ENCODE measurements at regions not wholly inside any gene's neighbourhood (a gene's known extent, or its start where the extent isn't known, plus 50 kb on each side); places are given as distances from the start of the nearest gene placed in this dataset.

DNA sequence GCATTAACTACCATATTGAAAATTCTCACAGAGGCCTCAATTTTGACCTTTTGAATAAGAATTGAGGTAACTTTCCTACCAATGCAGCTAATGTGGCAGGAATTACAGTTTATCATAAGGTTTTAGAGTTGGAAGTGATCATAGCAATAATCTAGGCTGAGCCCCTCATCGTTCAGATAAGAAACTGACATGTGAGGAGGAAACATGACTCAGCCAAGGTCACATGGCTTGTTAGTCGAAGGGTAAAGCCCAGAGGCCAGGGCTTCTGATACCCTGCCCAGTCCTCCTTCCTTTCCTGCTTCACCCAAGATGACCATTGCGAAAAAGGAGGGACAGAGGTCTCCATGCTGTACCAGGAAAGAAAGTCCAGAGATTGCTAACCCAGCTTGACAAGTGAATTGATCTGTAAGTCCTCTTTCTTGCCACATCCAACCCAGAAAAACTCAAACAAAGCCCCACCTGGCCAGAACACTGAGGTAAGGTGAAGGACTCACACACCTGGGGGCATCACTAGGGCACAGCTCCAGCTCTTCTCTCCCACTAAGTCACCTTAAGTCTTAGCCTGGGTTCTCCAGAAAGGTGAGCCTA is 174.8 kb downstream of the EN1 start:
- no peak for TF ChIP-seq EZH2phosphoT487 (IDR thresholded peaks at IDR 0.05; ENCODE audit: borderline replicate concordance, low read length)
- TF ChIP-seq, protein P1, sequence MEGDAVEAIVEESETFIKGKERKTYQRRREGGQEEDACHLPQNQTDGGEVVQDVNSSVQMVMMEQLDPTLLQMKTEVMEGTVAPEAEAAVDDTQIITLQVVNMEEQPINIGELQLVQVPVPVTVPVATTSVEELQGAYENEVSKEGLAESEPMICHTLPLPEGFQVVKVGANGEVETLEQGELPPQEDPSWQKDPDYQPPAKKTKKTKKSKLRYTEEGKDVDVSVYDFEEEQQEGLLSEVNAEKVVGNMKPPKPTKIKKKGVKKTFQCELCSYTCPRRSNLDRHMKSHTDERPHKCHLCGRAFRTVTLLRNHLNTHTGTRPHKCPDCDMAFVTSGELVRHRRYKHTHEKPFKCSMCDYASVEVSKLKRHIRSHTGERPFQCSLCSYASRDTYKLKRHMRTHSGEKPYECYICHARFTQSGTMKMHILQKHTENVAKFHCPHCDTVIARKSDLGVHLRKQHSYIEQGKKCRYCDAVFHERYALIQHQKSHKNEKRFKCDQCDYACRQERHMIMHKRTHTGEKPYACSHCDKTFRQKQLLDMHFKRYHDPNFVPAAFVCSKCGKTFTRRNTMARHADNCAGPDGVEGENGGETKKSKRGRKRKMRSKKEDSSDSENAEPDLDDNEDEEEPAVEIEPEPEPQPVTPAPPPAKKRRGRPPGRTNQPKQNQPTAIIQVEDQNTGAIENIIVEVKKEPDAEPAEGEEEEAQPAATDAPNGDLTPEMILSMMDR (IDR thresholded peaks at IDR 0.05; ENCODE audit: low read depth, low read length, poor library complexity, severe bottlenecking) = no peak

Measured in DOHH2 (cell line).